ENCODE measurements at regions not wholly inside any gene's neighbourhood (a gene's known extent, or its start where the extent isn't known, plus 50 kb on each side); places are given as distances from the start of the nearest gene placed in this dataset.

DNA sequence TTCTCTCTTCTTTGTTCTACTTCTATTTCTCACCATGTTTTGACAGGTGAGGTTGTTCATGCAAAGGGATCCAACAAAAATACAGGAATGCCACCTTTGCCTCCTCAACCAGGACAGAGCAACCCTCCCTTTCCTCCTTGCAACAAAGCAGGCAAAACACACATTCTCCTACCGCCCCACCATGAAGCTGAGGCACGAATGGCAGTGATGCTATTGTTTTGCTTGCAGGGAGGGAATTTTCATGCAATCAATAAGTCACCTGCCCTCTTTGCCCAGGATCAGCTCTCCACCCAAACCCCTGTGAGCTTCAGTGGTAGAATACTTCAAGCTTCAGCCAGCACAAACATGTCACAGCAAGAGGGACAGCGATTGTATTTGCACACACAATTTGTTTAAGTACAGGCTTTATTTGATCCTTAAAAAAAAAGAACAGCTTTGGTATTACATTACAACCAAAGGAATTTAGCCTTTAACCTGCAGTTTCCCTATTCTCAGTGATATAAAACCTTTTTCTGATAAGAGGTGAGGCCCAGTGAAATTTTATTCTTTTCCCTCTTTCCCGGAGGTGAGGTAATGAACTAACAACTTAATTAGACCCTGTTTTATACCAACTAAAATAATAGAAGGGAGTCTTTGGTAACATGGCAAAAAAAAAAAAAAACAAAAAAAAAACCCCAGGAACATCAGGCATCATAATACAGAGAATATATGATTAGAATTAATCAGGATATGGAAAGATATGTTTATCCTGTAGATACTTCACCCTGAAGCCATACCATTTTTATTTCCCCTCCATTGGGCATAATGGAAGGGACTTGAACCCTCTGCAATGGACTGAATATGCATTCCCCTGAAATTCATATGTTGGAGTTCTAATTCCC, 87.0 kb upstream of the EEA1 start:
- no peak for DNase-seq (ENCODE audit: low read depth)

DNA sequence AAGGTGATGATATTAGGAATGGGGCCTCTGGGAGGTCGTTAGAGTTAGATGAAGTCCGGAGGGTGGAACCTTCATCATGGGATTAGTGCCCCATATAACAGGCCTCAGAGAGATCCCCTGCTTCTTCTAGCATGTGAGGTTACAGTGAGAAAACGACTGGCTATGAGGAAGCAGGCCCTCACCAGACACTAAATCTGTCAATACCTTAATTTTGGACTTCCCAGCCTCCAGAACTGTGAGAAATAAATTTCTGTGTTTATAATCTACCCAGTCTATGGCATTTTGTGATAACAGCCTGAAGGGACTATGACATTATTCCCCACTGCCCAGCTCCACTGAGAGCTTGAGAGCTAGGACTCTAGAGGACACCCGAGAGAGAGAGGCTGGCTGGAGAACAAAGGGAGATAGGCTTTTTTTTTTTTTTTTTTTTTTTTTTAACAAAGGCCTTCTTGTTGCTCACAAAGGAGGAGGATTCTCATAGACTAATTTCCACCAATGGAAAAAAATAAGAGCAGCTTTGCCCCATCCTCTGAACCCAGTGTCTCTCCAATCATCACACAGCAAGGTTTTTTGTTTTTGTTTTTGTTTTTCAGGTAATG, 87.8 kb upstream of the EEA1 start:
- no peak for DNase-seq (ENCODE audit: low read depth)

DNA sequence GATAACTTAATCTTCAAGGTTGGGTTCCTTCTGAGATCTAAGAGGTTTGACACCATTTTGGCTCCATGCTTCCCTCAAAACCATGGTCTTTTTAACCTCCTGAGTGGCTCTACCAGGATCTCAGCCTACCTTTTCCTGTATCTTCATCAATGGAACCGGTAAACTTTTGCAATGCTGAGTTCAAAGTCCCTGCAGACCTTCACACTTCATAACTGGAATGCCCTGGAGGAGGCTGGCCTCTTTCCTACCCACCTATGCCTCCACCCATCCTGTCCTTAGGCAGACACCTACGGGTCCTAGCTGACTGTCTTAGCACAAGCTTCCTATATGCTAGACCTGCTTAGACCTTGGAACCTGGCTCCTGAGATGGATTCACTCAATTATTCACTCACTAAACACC, 89.5 kb upstream of the EEA1 start:
- no peak for DNase-seq (ENCODE audit: low read depth)

DNA sequence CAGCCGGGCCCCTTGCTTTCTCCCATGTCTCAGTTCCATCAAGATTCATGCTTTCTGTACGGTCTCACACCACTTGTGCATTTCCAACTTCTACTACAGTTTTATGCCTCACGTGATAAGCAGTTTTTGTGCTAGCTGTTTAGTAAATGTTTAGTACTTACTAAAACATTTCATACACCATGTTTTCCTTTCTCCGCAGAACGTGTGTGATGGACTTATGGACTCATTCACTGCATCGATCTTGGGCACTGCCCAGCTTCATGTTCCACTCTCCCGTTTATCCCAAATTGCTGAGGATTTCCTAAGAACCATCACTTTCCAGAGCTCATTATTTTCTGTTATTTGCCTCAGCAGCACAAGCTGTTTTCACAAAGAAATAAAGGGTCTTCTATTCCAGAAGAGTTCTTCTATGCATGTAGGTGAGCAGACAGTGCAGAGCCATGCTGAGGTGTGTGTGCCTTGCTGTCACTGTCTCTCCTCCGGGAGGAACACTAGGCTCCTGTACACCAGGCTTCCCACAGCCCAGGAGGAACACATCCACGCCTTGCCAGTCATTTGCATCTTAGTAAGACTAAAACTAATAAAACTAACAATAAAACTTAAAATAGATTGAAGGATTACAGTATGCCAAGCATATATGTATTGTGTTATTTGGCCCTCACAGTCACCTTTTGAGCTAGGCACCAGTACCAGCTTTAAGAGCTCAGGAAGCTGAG, 90.3 kb upstream of the EEA1 start:
- no peak for DNase-seq (ENCODE audit: low read depth)

DNA sequence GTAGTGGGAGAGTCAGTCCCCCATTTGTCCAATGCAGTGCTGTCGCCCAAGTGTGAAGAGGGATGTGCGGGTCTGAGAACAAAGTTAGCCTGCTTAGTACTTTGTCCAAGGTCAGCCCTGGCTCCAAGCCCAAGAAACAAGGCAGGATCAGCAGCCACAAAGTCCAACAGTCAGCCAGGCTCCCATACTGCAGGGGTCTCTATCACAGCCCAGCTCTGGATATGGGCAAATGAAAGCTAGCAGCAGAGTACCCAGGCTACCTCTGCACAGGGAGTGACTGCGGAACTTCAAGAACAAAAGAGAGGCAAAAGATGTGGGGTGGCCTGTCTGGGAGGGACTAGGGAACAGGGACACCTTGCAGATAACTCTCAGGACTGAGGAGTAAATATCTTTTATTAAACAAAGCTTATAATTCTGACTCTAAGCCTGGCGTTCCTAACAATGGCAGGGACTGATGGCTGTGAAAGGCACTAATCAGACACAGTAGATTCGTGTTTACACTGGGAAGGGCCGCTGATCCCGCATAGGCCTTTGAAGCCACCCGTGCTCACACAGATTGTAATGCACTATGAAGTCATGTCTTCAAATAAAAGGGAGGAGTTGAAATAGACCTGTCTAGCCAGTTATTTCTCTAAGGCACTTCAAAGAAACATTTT, 91.0 kb upstream of the EEA1 start:
- DNase-seq (ENCODE audit: low read depth): no peak

DNA sequence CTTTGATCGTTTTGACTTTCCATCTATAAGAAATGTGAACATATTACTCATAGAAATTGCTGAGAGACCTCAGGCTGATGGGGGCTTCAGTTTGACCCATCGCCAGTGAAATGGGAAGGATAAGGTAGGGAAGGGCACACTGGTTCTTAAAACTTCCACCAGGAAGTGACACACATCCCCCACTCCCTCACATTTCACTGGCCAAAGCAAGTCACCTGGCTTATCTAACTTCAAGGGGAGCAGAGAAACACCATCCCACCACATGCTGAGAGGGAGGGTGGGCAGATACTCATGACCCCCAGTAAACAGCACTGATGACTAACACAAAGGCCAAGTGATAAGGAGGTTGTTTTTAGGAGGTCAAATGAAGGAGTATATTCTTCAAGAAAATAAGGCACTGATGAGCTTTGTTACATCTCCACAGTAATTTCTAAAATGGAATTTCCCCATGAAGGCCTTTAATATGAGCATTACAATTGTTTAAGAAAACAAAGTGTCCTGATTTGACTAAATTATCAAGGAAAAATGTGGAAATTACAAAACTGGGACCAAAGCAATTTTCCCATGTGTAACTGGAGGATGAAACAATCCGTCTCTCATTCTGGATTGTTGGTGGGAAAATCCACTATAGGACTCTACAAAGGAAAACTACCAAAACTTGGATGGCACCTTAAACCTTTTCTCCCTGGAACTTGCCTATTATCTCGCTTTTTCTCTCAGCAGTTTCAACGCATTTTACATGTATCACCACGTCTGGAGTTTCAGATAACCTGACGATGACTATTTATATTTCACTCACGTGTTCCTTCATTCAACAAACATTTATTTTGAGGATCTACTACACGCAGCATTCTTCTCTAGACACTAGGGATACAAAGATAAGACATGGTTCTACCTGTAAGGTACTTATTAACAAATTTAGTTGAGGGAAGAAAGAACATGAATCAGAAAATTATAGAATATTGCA, 91.8 kb upstream of the EEA1 start:
- no peak for DNase-seq (ENCODE audit: low read depth)

DNA sequence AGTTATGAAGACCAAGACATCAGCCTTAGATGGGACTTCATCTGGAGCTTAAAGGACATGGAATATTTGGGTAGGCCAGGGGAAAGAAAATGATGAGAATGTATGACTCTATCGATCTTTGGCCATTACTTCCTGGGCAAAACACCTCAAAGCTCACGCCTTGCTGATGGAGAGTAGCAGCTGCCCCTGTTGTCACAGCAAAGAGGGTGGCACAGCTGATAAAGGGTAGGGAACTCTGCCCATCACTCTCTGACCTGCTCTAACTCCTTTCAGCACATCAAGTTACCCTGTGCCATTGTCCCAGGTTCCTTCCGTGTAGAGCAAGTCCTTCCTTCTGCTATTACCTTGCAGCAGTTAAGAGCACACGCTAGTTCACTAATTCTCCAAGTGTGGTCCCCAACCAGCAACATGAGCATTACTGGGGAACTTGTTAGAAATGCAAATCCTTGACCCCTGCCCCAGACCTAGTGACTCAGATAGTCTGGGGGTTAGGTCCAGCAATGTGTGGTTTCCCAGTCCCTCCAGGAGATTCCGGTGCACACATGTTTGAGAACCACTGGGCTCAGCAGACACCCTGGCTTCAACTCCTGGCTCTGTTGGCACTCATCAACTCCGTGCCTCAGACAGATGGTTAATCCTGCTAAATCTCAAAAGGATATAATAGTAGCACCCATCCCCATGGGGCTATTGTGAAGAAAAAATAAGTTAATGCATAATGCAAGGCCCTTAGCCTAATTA, 93.7 kb upstream of the EEA1 start:
- no peak for DNase-seq (ENCODE audit: low read depth)

DNA sequence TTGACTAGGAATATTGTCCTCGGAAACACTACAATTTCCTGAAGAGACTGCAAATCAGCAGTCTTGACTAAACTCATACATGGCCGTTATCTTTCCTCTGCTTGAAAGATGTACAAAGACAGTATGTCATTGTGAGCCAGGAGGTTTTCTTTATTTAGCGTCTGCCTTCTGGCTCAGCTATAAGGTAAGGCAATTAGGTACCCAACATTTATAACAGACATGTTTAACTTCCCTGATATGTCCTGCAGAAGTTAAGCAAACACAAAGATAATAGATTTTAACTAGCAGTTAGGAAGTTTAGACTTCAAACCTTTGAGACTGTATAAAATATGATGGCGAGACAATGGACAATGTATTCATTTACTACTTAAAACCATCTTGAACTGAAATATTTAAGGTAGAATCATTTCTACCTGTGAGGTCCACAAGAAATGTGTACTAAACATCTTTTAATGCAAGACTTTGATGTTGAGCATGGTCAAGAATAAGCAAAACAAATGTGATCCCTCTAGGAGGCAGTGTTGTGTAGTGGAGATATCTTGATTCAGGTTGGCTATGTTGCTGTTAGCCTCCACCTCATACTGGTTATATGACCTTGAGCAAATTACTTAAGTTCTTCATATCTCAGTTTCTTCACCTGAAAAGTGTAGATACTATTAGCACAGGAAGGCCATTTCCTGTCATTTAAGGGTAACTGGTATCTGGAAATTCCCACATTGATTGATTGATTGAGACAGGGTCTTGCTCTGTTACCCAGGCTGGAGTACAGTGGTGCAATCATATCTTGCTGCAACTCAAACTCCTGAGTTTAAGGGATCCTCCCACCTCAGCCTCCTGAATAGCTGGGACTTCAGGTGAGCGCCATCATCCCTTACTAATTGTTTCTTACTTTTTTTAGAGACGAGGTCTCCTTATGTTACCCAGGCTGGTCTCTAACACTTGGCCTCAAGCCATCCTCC, 96.3 kb upstream of the EEA1 start:
- no peak for DNase-seq (ENCODE audit: low read depth)

DNA sequence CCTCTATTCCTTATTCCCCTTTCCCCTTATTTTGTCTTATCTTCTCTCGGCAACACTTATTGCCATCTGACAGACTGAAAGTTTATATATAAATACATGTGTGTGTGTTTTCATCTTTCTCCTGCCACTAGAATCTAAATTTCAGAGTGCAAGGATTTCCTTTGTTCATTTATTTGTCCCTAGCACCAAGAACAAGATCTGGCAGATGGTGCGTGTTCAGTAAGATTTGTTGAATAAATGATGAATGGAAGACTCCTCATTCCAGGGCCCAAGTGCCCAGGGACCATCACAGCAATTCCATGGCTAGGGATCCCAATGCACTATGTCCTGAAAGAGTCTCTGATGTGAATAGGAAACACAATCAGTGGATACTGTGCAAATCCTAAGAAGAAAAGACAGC, 97.9 kb upstream of the EEA1 start:
- DNase-seq (ENCODE audit: low read depth): no peak

DNA sequence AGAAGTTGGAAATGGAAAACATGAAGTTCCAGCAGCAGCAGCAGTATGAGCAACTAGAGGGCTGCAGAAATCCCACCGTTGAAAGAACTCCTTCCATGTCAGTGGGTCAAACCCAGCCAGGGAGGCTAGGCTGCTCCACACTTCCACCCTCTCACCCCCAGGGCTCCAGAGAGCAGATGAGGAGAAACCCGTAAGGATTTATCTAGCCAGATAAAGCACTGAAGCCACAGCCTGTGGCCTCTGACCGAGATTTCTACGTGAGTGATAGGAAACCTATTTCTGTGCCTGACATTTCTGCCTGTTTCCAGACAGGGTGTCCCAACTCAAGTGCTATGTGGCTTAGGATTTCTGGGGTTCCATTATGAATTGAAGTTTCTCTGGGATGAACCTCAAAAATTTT, 100.0 kb upstream of the EEA1 start:
- DNase-seq (ENCODE audit: low read depth): no peak

DNA sequence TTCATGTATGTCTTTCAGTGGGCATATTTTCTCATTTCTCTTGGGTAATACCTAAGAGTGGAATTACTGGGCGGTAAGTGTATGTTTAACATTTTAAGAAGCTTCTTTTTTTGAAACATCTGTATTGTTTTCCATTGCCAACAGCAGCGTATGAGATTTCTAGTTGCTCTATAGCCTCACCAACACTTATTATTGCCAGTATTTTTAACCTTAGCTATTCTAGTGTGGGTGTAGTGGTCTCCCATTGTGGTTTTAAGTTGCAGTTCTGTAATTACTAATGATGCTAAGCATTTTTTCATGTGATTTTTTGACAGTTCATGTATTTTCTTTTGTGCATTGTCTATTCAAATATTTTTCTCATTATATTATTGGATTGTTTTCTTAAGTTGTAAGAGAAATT, 101.9 kb upstream of the EEA1 start:
- no peak for DNase-seq (ENCODE audit: low read depth)

DNA sequence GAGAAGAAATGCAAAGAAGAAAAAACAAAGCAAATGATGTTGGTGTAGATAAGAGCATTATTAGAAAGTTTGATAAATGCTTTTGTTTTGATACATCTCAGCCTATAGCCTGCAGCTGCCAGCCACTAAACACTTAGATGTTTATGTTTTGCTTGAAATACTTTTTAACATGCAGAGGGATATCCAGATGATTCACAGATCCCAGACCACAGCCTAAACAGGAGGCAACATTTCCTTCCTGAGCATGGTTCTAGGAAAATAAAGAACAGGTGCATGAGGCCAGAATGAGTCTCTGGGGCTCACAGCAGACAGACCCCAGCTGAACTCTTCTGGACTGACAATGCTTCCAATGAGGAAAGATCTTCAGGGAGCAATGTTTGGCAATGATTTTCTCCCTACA, 103.7 kb upstream of the EEA1 start:
- DNase-seq (ENCODE audit: low read depth): no peak

DNA sequence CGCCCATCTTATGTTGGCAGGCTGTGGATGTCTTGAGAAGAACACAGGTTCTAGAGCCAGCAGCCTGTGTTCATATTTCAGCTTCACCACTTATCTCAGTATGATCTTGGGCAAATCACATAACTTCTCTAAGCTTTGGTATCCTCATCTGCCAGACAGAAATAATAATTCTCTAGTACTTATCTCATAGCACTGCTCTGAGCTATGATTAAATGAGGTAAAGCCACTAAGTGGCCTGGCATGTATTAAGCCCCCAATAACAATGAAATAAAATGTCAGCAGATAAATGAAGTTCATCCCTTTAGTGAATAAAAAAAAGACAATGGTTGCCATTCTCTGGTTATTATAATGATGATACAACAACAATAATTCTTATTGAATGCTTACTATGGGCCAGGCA, 104.9 kb upstream of the EEA1 start:
- no peak for DNase-seq (ENCODE audit: low read depth)

DNA sequence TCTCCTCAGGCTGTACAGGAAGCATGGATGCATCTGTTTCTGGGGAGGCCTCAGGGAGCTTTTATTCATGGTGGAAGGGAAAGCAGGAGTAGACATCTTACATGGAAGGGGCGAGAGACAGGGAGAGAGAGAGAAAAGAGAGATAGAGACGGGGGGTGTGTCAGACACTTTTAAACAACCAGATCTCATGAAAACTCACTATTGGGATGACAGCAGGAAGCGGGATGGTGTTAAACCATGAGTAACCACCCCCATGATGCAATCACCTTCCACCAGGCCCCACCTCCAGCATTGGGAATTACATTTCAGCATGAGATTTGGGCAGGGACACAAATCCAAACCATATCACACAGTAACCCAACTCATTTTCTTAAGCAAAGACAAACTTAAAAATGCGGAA, 110.0 kb upstream of the EEA1 start:
- no peak for DNase-seq (ENCODE audit: low read depth)

DNA sequence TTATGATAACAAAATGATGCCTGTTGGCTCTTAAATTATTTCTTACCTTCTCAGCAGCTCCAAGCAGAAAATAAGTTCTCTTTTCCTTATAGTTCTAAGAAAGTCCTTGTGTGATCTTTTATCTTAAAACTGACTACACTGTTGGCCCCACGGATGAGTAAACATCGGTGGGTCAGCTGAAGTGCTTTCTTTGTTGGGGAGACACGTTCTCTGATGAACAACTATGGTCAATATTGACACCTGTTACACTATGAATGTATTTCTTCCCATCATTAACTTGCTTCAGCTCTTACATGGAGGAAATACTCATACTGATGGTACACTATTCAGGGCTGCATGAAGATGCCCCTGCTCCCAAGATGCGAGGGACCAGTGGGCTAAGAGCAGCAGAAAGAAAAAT, 110.8 kb upstream of the EEA1 start:
- DNase-seq (ENCODE audit: low read depth): no peak

DNA sequence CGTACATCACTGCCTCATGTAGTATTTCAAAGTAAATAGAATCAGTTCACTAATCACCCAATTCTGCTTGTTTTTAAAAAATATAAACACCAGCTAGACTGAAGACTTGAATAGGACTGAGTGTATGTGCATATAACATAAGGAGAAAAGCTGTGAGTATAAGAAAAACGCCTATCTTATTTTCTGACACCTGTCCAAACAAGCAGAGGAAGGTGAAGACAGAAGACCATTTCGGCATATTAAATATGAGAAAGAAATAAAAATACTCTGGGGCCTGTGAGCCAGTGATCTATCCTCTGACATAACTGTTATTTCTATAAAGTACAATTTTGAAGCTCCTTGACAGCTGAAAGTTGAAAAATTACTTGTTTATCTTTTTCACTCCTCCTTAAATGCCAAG, 111.3 kb upstream of the EEA1 start:
- DNase-seq (ENCODE audit: low read depth): no peak

DNA sequence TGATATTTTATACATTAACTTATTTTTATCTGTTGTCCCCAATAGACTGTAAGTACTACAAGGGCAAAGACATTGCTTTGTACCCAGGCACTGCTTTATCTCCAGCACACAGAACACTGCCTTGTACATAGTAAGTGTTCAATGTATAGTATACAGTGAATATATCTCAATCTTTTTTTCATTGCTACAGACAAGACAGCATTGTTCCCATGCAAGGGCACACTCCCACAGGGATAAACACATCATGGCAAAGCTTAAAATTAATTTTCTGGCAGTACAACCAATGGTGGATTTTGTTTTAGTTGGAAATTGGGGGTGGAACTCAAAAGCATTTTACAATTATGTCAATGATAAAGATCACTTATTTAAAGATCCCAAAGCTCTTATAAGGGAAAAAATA, 112.3 kb upstream of the EEA1 start:
- no peak for DNase-seq (ENCODE audit: low read depth)

DNA sequence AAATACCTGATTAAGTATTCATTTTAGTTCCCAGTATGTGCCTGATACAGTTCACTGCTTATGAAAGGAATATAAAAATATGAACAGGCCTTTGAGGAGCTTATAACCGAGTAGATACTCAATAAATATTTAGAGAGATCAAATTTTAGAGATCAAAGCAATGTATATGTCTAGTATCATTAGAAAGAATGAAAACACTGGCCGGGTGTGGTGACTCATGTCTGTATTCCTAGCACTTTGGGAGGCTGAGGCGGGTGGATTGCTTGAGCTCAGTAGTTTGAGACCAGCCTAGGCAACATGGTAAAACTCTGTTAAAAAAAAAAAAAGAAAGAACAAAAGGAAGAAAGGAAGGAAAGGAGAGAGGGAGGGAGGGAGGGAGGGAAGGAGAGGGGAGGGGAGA, 113.2 kb upstream of the EEA1 start:
- DNase-seq (ENCODE audit: low read depth): no peak

DNA sequence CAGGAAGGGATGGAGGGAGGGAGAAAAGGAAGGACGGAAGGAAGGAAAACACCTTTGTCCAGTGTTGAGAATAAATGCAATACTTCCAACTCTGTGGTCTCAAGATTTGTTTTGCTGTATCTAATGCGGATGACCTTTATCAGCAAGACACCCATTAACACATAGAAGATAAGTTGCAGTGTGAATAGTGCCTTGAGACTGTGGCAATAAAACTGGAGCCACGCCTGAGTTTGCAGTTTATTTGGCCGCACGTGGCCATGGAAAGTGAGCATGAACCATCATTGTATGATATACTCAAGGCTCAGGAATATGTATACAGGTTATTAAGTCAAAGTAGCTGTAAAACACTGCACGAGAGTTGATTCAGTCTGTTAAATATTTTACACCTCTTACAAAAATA, 113.6 kb upstream of the EEA1 start:
- no peak for DNase-seq (ENCODE audit: low read depth)
